ENCODE measurements at regions not wholly inside any gene's neighbourhood (a gene's known extent, or its start where the extent isn't known, plus 50 kb on each side); places are given as distances from the start of the nearest gene placed in this dataset.

DNA sequence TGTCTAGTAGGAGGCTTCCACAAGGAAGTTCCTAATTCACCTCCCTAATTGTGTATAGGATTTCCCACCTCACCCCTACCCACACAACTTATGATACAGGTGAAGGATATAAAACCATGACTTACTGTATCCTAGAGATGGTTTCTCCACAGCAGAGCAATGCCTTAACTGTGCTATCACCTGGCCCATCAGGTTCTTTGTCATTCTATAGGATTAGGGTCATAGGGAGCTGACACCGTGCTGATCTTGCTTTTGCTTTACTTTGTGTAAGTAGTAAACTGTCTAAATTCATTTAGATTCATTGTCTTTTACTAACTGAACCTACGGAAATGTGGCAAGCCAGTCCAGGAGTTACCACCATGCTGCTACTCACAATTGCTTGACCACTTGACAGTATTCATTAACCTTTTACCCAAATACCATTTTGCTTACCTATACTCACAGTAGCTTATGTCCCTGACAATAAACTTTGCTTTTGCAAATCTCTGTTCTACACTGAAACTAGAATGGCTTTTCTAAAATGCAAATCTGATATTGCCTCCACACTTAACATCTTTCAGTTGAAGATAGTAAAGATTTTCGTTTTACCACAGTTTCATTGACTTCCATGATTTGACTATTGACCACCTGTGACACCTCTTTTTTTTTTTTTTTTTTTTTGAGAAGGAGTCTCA, 147.6 kb downstream of the IFI44 start:
- no peak for DNase-seq (ENCODE audit: low spot score)

DNA sequence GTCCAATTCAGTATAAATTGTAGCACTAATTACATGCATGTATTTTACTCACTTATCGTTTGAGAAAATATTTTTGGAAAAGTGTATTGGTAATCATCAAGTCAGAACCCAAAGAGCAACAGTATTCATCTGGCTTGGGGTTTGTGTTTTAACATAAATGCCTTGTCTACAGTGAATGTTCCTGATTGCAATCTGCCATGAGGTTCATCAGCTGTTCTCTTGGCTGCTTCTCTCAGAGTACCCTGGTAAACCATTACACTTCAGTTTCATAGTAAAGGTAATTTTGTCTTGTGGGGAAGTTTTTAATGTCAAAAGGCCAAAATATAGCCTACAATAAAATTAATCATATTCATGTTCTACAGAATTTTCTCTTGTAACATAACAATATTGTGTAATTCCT, 150.3 kb downstream of the IFI44 start:
- no peak for DNase-seq (ENCODE audit: low spot score)

DNA sequence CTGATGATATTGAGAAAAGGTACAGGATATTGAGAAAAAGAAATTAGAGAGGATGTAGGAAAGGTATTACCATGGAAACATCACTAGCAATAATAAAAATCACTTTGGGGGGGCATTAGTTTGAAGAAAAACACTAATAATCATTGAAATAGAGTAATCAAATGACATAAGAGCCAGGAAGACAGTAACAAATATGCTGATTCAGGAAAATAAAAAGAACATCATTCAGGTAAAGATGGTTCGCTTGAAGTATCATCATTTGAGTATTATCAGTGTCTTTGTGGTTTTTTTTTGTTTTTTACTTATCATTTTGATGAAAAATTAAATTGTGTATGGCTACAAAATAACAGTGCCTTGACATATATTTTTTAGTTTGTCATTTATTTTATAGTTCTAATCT, 164.5 kb downstream of the IFI44 start:
- no peak for DNase-seq (ENCODE audit: low spot score)

DNA sequence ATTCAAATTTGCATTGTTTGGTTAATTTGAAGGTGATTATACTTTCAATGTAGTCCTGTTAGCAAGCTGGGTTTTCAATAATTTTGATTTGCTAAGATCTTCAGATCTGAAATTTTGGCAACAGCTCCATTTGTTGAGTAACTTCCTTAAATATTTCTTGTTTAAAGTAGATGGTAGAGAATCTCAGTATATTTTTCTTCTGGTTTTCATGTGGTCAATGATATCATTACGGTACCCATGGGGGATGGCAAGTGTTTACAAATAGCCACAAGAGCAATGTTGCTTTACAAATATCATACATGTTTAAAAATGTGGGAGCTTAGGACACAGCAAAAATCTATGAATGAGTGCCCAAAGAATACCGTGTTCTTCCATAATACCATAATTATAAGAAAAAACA, 175.9 kb downstream of the IFI44 start:
- no peak for DNase-seq (ENCODE audit: low spot score)

DNA sequence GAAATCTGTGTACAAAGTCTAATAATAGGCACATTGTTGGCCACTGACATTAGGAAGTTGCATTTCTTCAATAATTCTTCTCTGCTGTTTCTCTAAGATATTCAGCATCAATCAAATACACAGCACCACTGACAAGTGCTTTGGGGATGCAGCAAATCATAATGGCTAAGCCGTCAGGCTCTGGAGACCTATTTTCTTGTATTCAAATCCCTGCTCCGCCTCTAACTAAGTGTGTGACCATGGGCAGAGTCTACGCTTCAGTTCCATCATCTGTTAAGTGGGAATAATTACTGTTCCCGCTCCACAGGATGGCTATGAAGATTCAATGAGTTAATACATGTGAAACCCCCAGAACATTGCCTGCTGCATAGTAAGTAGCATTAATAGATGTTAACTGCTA, 176.9 kb downstream of the ADGRL4 start:
- DNase-seq (ENCODE audit: low spot score): no peak

DNA sequence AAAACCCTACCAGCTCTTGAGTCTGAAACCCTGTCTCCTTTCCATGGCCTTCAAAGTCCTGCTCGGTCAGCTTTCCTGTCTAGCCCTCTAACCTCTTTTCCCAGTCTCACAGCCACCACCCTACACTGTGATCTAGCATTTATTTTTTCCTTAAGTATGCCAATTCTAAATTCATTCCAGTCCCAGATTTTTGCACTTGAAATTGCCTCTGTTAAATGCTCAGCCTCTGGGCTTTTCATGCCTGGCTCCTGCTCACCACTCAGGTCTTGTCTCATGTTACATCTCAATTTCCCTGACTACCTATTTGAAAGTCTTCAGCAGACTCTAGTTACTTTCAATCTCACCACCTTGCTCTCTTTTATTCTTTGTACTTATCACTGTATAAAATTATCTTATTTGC, 176.2 kb downstream of the ADGRL4 start:
- DNase-seq (ENCODE audit: low spot score): no peak

DNA sequence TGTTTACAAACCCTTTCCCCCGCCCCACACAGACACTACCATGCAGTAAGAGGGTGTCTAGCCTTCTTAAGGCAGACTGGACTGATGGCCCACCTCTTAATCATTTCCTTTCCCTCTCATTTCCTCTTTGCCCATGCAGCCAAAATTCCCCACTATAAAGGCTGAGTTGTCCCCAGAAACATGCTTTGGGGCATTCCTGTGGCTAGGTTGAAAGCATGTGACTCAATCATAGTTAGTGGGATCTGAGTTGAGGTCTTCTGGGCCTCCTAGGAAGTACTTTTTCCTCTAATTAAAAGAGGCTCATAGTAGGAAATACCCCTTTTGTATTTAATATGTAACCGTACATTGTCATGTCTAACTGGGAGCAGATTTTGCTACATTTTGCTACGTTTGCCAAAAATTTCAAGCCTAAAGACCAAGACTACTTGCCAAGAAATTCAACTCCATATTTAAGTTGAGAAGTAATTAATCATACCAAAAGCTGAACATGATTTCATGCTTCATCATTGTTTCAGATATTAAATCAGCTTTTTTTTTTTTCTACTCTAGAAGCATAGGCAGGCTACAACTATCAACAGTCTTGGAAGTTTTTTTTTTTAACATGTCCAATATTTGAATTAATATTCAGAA, 174.7 kb downstream of the ADGRL4 start:
- no peak for DNase-seq (ENCODE audit: low spot score)

DNA sequence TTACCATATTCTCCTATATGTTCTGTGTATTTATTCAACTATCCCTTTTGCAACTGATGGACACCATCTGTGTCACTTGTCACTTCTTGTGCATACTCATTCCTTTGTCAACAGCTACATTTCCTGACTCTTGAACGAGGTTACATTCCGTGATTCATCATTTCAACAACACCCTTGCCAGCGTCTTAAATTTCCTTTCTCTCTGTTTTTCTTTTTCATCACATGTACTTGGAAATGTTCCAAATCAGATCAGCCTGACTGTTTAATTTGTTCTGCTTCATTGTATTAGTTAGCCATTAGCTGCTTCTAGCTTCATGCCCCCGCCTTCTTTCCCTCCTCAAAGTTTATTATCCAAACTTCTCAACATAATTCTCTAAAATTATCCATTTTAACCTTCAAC, 173.0 kb downstream of the ADGRL4 start:
- no peak for DNase-seq (ENCODE audit: low spot score)

DNA sequence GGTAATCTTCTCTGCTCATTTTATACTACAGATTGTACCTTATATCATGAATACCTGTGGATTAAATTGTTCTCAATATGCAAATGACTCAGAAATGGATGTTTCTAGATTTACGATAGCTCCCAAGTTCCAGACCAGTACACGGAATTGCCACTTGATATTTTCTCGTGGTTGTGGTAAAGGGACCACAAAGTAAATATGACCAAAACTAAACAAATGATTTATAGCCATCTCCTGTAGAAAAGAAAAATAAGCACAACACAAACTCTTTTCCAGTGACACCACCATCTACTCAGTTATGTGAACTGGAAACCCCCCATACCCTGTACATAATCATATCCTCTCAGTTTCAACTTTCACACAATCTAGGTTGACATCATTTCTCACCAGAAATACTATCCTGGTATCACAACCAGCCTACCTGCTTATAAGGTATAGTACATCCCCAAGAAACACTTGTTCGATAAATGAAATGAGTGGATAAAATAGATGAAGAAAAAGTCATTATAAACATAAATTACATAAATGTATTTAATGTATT, 172.3 kb downstream of the ADGRL4 start:
- DNase-seq (ENCODE audit: low spot score): no peak

DNA sequence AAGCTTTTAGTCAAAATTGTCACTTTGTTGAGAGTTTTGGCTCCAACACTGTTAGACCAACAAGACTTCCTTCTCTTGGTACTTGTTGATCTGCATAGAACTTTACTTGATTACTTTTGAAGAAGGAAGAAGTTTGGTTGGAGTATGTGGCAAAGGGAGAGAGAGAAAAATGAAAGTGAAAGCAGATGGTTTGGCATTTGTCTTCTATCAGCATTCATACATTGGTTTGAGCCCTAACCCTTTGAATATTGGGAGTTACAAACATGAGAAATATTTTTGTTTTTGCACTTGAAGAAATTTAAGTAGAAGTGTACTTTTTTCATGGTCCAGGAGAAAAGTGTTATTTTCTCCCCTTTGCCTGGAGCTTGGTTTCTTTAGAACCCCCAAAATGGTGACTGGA, 169.8 kb downstream of the ADGRL4 start:
- no peak for DNase-seq (ENCODE audit: low spot score)

DNA sequence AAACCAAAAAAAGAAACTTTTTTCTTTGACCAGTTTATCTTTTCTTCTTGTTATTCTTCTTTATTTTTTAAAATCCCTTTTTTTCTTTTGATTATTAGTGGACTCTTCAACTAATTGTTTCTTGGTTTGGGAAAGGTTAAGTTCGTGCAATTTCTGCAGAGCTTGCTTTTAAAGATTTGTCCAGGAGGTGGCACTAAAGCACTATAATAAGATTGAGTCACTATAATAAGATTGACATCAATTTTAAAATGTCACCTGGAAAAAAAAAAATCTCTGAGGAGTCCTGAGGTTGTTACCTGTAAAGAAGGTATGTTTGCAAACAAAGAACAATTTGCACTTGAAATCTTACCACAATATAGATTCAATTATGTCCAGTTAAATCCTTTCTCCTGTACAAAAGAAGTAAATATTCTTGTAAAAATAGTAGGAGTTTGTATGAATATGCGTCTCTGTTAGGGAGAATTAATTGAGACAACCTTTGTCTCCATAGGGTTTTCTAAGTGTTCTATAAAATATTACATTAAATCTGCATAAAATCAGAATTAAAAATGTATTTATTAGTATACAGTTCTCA, 166.7 kb downstream of the ADGRL4 start:
- DNase-seq (ENCODE audit: low spot score): peak; percentile 13

Measured in putamen (tissue), 1 donor.